ENCODE measurements at regions not wholly inside any gene's neighbourhood (a gene's known extent, or its start where the extent isn't known, plus 50 kb on each side); places are given as distances from the start of the nearest gene placed in this dataset.

GRCh38 chr16:77555126-77555525, 120.3 kb upstream of the ADAMTS18 start:
- no peaks in the 10 kb centered on the region for H3F3A ChIP-seq (ENCODE audit: insufficient read depth, low read length)
- H4K20me1 ChIP-seq (ENCODE audit: insufficient read depth, low read length): no peaks in the 10 kb centered on the region
- no peak overlapping the region for H3K4me3 ChIP-seq (ENCODE audit: low read depth, low read length, poor library complexity, severe bottlenecking)
- no peak overlapping the region for H2AFZ ChIP-seq (ENCODE audit: low read length)
- H3K9ac ChIP-seq (ENCODE audit: low read length): no peak overlapping the region
- no peak overlapping the region for H3K4me2 ChIP-seq (ENCODE audit: low read length)
- no peaks in the 10 kb centered on the region for H3K27me3 ChIP-seq (ENCODE audit: insufficient read depth, low read length)
- no peaks in the 10 kb centered on the region for H3K36me3 ChIP-seq (ENCODE audit: insufficient read depth, low read length)
- no peaks in the 10 kb centered on the region for H3K4me1 ChIP-seq (ENCODE audit: insufficient read depth, low read length, severe bottlenecking)
- no peaks in the 10 kb centered on the region for H3K9me2 ChIP-seq (ENCODE audit: low read depth, low read length)
- H3K9me3 ChIP-seq (ENCODE audit: low read length): no peaks in the 10 kb centered on the region
- no peak overlapping the region for H3K27ac ChIP-seq (ENCODE audit: low read depth, low read length, poor library complexity, severe bottlenecking)
- H3K79me2 ChIP-seq (ENCODE audit: insufficient read depth, low read length): no peaks in the 10 kb centered on the region
- TF ChIP-seq, protein P1, sequence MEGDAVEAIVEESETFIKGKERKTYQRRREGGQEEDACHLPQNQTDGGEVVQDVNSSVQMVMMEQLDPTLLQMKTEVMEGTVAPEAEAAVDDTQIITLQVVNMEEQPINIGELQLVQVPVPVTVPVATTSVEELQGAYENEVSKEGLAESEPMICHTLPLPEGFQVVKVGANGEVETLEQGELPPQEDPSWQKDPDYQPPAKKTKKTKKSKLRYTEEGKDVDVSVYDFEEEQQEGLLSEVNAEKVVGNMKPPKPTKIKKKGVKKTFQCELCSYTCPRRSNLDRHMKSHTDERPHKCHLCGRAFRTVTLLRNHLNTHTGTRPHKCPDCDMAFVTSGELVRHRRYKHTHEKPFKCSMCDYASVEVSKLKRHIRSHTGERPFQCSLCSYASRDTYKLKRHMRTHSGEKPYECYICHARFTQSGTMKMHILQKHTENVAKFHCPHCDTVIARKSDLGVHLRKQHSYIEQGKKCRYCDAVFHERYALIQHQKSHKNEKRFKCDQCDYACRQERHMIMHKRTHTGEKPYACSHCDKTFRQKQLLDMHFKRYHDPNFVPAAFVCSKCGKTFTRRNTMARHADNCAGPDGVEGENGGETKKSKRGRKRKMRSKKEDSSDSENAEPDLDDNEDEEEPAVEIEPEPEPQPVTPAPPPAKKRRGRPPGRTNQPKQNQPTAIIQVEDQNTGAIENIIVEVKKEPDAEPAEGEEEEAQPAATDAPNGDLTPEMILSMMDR (IDR thresholded peaks at IDR 0.05; ENCODE audit: low read length): no peak
- TF ChIP-seq EZH2 (IDR thresholded peaks at IDR 0.05; ENCODE audit: borderline replicate concordance, low read length): no peak

DNA sequence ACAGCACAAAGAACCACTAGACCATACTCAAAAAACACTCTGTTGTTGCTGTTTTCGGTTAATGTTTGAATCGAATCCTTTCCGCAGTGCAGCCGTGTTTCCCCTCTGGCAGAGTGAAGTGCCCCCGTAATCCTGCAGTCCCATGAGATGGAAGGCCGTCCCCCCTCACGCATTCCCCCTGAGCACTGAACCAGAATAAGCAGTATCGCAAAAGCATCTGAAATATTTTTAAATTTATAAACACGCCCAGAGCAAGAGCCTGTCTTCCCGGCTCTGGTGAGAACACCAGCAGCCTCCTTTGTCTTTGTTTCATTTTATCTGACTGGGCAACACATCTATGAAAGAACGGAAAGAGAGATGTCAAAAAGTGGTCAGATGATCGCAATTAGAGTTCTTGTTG, 121.0 kb upstream of the ADAMTS18 start:
- TF ChIP-seq EZH2 (IDR thresholded peaks at IDR 0.05; ENCODE audit: borderline replicate concordance, low read length): no peak
- TF ChIP-seq, protein P1 (IDR thresholded peaks at IDR 0.05; ENCODE audit: low read length): no peak
- no peak overlapping the region for H2AFZ ChIP-seq (ENCODE audit: low read length)
- H3K79me2 ChIP-seq (ENCODE audit: insufficient read depth, low read length): no peaks in the 10 kb centered on the region
- no peaks in the 10 kb centered on the region for H4K20me1 ChIP-seq (ENCODE audit: insufficient read depth, low read length)
- H3K4me3 ChIP-seq (ENCODE audit: low read depth, low read length, poor library complexity, severe bottlenecking): no peak overlapping the region
- no peaks in the 10 kb centered on the region for H3K4me1 ChIP-seq (ENCODE audit: insufficient read depth, low read length, severe bottlenecking)
- H3K36me3 ChIP-seq (ENCODE audit: insufficient read depth, low read length): no peaks in the 10 kb centered on the region
- no peak overlapping the region for H3K4me2 ChIP-seq (ENCODE audit: low read length)
- no peaks in the 10 kb centered on the region for H3K9me2 ChIP-seq (ENCODE audit: low read depth, low read length)
- no peaks in the 10 kb centered on the region for H3K27me3 ChIP-seq (ENCODE audit: insufficient read depth, low read length)
- H3K9ac ChIP-seq (ENCODE audit: low read length): no peak overlapping the region
- no peak overlapping the region for H3K27ac ChIP-seq (ENCODE audit: low read depth, low read length, poor library complexity, severe bottlenecking)
- no peaks in the 10 kb centered on the region for H3K9me3 ChIP-seq (ENCODE audit: low read length)
- no peaks in the 10 kb centered on the region for H3F3A ChIP-seq (ENCODE audit: insufficient read depth, low read length)

DNA sequence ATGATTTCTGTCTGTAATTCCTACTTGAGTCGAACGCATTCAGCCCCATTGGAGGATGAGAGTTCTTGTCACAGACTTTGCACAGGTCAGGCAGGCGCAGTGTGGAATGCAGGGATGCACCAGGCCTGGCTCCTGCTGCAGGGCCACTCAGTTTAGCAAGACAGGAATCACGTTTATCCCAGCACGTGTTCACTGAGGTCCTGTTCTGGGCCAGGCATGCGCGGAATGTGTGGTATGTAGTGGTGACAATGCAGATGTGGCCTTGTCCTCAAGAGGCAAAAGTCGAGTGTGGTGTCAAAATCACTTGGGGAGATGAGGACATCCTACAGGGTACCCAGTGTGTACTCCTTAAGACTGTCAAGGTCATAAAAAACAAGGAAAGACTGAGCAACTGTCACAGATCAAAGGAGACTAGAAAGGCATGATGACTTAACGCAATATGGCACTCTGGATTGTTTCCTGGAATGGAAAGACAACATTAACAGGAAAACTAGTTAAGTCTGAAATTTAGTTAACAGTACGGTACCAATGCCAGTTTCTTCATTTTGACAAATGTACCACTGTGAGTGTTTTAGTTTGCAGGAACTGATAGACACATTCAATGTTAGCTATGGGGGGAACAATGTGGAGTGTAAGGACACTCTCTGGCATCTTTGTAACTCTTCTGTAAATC, 121.5 kb upstream of the ADAMTS18 start:
- no peak overlapping the region for H3K9ac ChIP-seq (ENCODE audit: low read length)
- no peaks in the 10 kb centered on the region for H3K4me1 ChIP-seq (ENCODE audit: insufficient read depth, low read length, severe bottlenecking)
- no peak overlapping the region for H3K4me2 ChIP-seq (ENCODE audit: low read length)
- no peaks in the 10 kb centered on the region for H3K27me3 ChIP-seq (ENCODE audit: insufficient read depth, low read length)
- H3K36me3 ChIP-seq (ENCODE audit: insufficient read depth, low read length): no peaks in the 10 kb centered on the region
- no peaks in the 10 kb centered on the region for H3K79me2 ChIP-seq (ENCODE audit: insufficient read depth, low read length)
- H3K9me3 ChIP-seq (ENCODE audit: low read length): no peaks in the 10 kb centered on the region
- H3K27ac ChIP-seq (ENCODE audit: low read depth, low read length, poor library complexity, severe bottlenecking): no peak overlapping the region
- H4K20me1 ChIP-seq (ENCODE audit: insufficient read depth, low read length): no peaks in the 10 kb centered on the region
- no peaks in the 10 kb centered on the region for H3K9me2 ChIP-seq (ENCODE audit: low read depth, low read length)
- TF ChIP-seq EZH2 (IDR thresholded peaks at IDR 0.05; ENCODE audit: borderline replicate concordance, low read length): no peak
- TF ChIP-seq, protein P1 (IDR thresholded peaks at IDR 0.05; ENCODE audit: low read length): no peak
- no peak overlapping the region for H3K4me3 ChIP-seq (ENCODE audit: low read depth, low read length, poor library complexity, severe bottlenecking)
- no peak overlapping the region for H2AFZ ChIP-seq (ENCODE audit: low read length)
- no peaks in the 10 kb centered on the region for H3F3A ChIP-seq (ENCODE audit: insufficient read depth, low read length)
